GM18508 (cell line): ENCODE measurements at regions not wholly inside any gene's neighbourhood (a gene's known extent, or its start where the extent isn't known, plus 50 kb on each side); places are given as distances from the start of the nearest gene placed in this dataset.
"Not testable (repeated sequence)": the region's sequence is repeated elsewhere in the genome, so short reads cannot be mapped to it uniquely, and the experiment has no call there.

Experiments
- ATAC-seq: cut with Tn5 transposase; IDR thresholded peaks from one replicate; pipeline ENCODE4 v1.9.1; 2021; ENCODE audit warnings: moderate number of reproducible peaks; ENCODE audit not compliant: insufficient read depth, unreplicated experiment

- not testable (repeated sequence) for ATAC-seq
These were observed 121.2 kb downstream of the NPIPB11 start for GRCh38 chr16:29285151-29285885.

DNA sequence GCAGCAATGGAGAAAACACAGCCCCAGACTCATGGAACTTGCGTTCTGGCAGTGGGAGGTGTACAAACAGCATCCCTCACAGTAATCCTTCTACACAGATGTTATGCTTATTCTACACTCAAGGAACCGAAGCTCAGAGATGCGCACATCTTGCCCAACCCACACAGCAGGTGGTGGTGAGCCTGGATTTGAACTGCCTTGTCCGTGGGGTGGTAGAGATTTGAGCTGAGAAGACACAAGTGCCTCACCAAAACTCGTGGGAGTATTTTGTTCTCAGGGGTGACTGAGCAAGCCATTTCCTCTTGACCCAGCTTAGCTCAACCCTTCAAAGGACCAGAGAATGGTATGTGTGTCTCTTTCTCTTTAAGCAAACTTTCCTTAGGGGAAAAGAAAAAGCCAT is 121.8 kb downstream of the NPIPB11 start:
- not testable (repeated sequence) for ATAC-seq

GRCh38 chr16:29284159-29284558 is 122.4 kb downstream of the NPIPB11 start:
- not testable (repeated sequence) for ATAC-seq

GRCh38 chr16:29278097-29278871 is 128.2 kb downstream of the NPIPB11 start:
- not testable (repeated sequence) for ATAC-seq

GRCh38 chr16:29276446-29276845 is 130.1 kb downstream of the NPIPB11 start:
- ATAC-seq, result not testable (repeated sequence)

GRCh38 chr16:29274055-29275035 is 132.2 kb downstream of the NPIPB11 start:
- not testable (repeated sequence) for ATAC-seq

DNA sequence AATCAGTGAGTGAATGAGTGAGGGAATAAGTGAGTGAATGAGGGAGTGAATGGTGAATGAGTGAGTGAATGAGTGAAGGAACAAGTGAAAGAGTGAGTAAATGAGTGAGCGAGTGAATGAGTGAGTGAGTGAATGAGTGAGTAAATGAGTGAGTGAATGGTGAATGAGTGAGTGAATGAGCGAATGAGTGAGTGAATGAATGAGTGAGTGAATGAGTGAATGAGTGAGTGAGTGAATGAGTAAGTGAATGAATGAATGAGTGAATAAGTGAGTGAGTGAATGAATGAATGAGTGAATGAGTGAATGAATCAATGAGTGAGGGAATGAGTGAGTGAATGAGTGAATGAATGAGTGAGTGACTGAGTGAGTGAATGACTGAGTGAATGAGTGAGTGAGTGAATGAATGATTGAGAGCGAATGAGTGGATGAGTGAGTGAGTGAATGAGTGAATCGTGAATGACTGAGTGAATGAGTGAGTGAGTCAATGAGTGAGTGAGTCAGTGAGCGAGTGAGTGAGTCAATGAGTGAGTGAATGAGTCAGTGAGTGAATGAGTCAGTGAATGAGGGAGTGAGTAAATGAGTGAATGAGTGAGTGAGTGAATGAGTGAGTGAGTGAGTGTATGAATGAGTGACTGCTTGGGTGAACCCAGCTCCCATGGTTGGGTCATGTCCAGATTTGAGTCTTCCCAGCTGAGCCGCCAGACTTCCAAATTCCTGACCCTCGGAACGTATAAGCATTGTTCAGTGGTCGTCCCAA is 133.0 kb downstream of the NPIPB11 start:
- ATAC-seq, result not testable (repeated sequence)

DNA sequence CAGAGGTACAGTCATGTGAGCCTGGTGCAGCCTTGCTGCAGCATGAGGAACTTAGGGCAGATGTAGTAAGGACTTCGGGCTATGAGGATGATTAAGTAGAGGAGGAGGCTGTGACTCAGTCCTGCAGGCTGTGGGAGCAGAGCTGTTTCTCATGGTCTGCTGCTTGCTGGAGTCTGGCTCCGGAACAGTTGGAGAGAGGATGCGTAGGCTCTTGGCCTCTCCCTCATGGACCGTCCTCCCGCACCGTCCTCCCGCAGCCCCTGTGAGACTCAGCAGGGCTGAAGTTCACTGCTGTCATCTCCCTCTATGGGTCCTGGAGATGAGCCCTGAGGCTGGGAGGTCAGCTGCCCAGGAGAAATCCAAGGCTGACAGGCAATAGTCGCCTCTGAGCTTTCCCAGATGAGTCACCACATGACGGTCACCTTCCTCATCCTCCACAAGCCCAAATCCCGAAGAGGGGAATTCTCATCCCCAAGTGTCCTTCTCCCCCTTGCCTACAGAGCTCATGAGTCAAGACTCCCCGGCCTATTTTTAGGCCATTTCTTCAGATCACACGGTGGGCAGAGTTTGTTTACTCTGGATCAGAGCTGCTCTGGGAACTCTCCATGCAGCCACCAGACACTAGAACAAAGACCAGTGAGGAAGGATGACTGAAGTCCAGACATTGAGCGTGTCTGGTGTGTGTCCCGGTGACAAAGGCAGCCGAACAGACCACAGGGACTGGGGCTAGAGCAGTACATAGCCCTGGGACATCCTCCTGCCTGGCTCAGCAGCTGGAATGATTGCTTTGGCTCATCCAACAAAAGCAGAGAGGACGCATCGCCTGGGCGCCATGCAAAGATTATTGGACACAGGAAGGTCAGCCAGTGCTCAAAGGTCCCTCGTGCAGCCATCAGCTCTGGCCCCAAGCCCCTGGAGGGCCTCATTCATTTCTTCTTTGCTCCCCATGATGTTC is 134.5 kb downstream of the NPIPB11 start:
- ATAC-seq, result not testable (repeated sequence)

- ATAC-seq, result not testable (repeated sequence)
These were observed 135.6 kb downstream of the NPIPB11 start for GRCh38 chr16:29270923-29271322.

GRCh38 chr16:29270033-29270432 is 136.5 kb downstream of the NPIPB11 start:
- not testable (repeated sequence) for ATAC-seq

- not testable (repeated sequence) for ATAC-seq
These were observed 137.2 kb downstream of the NPIPB11 start for GRCh38 chr16:29269192-29269811.

- ATAC-seq, result not testable (repeated sequence)
These were observed 137.7 kb downstream of the NPIPB11 start for GRCh38 chr16:29268785-29269191.

DNA sequence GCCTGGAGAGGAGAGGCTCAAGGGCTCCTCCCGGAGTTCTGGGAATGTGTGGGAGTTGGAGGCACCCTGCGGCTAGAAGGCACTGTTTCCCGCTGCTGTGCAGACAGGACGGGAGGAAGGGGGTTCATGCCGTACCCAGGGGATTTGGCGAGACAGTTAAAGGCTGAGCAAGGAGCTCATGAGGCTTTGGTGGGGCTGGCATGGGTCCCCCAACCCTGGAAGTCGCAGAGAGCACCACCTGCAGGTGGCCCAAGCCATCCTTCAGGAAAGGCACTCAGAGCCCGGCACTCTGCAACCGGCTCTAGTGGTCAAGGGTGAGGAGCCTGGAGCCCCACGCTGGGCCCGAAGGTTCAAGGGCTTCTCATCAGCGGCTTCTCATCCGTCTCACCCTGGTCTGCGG is 138.2 kb downstream of the NPIPB11 start:
- ATAC-seq, result not testable (repeated sequence)

- not testable (repeated sequence) for ATAC-seq
These were observed 138.6 kb downstream of the NPIPB11 start for GRCh38 chr16:29267891-29268290.

DNA sequence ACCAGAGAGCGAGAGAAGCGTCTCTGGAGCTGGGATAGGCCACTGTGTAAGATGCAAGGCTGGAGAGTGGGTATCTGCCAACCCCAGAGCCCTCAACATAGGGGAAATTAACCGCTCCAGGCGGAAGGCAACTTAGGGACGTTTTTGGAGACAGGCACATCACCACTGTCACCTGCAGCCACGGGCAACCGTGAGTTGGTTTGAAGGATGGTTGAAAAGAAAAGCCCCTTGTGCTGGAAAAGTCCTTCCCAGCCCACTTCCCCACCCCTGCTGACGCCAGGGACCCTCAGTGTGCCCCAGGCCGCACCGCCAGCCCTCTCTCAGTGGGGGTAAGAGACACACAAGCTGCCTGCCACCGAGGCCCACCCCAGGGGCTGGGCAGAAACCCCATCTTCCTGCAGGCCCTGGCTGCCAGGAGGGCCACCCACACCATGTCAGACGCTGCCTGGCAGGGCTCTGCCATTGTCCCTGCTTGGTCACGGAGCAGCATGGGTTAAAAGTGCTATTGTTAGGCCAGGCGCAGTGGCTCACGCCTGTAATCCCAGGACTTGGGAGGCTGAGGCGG is 139.4 kb downstream of the NPIPB11 start:
- ATAC-seq, result not testable (repeated sequence)

GRCh38 chr16:29266612-29267011 is 139.9 kb downstream of the NPIPB11 start:
- not testable (repeated sequence) for ATAC-seq

DNA sequence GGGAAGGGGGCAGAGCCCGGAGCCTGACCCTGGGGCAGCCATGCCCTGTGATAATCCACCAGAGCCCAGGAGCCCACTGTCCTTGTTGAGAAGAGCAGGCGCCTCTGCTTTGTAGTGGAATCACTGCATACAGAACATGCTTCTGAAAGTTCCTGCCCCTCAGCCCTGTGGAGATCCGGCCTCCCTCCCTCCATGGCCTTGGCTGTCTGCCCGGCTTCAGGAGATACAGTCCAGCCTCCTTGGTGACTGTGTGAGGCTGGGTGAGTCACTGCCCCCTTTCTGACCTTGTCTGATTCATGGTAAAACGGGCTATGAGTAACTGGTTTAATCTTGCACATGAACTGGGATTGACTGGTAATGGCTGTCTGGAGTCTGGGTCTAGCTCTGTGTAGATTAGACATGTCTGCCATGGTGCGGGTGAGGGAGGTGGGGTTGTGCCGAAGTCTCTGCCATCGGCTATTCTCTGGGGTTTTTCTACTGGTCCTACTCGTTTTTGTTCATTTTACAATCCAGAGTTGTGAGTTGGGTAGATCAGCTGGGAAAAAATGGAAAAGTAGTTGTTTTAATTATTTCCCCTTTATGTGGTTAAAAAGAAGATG is 141.2 kb downstream of the NPIPB11 start:
- not testable (repeated sequence) for ATAC-seq
